ENCODE measurements at regions not wholly inside any gene's neighbourhood (a gene's known extent, or its start where the extent isn't known, plus 50 kb on each side); places are given as distances from the start of the nearest gene placed in this dataset.

- no peak for DNase-seq (ENCODE audit: low read depth in 2 of 3, low spot score in 2 of 3)
Measured at GRCh38 chr12:61848893-61849292, 411.3 kb upstream of the USP15 start.

- DNase-seq (ENCODE audit: low read depth in 2 of 3, low spot score in 2 of 3), result no peak
Measured at GRCh38 chr12:61853945-61854344, 406.3 kb upstream of the USP15 start.

- DNase-seq (ENCODE audit: low read depth in 2 of 3, low spot score in 2 of 3), result no peak
Measured at GRCh38 chr12:61854902-61855301, 405.3 kb upstream of the USP15 start.

GRCh38 chr12:61857968-61858367, 402.2 kb upstream of the USP15 start:
- no peak for DNase-seq (ENCODE audit: low read depth in 2 of 3, low spot score in 2 of 3)

GRCh38 chr12:61860451-61860850, 399.8 kb upstream of the USP15 start:
- no peak for DNase-seq (ENCODE audit: low read depth in 2 of 3, low spot score in 2 of 3)

GRCh38 chr12:61862986-61863385, 397.2 kb upstream of the USP15 start:
- no peak for DNase-seq (ENCODE audit: low read depth in 2 of 3, low spot score in 2 of 3)

- DNase-seq (ENCODE audit: low read depth in 2 of 3, low spot score in 2 of 3), result no peak
Measured at GRCh38 chr12:61863811-61864210, 396.4 kb upstream of the USP15 start.

GRCh38 chr12:61869796-61870195, 390.4 kb upstream of the USP15 start:
- no peak for DNase-seq (ENCODE audit: low read depth in 2 of 3, low spot score in 2 of 3)

GRCh38 chr12:61870658-61871484, 389.3 kb upstream of the USP15 start:
- DNase-seq (ENCODE audit: low read depth in 2 of 3, low spot score in 2 of 3), result no peak

- DNase-seq (ENCODE audit: low read depth in 2 of 3, low spot score in 2 of 3), result no peak
Measured at GRCh38 chr12:61871485-61871810, 388.8 kb upstream of the USP15 start.

GRCh38 chr12:61879229-61879628, 381.0 kb upstream of the USP15 start:
- no peak for DNase-seq (ENCODE audit: low read depth in 2 of 3, low spot score in 2 of 3)

GRCh38 chr12:61880186-61880585, 380.0 kb upstream of the USP15 start:
- no peak for DNase-seq (ENCODE audit: low read depth in 2 of 3, low spot score in 2 of 3)

GRCh38 chr12:61891632-61892031, 368.6 kb upstream of the USP15 start:
- no peak for DNase-seq (ENCODE audit: low read depth in 2 of 3, low spot score in 2 of 3)

- no peak for DNase-seq (ENCODE audit: low read depth in 2 of 3, low spot score in 2 of 3)
Measured at GRCh38 chr12:61894168-61894567, 366.0 kb upstream of the USP15 start.

- no peak for DNase-seq (ENCODE audit: low read depth in 2 of 3, low spot score in 2 of 3)
Measured at GRCh38 chr12:61896436-61896835, 363.8 kb upstream of the USP15 start.

GRCh38 chr12:61902403-61902802, 357.8 kb upstream of the USP15 start:
- DNase-seq (ENCODE audit: low read depth in 2 of 3, low spot score in 2 of 3), result no peak

GRCh38 chr12:61911113-61911512, 349.1 kb upstream of the USP15 start:
- no peak for DNase-seq (ENCODE audit: low read depth in 2 of 3, low spot score in 2 of 3)

- no peak for DNase-seq (ENCODE audit: low read depth in 2 of 3, low spot score in 2 of 3)
Measured at GRCh38 chr12:61915420-61915819, 344.8 kb upstream of the USP15 start.

GRCh38 chr12:61916831-61917230, 343.4 kb upstream of the USP15 start:
- no peak for DNase-seq (ENCODE audit: low read depth in 2 of 3, low spot score in 2 of 3)

- DNase-seq (ENCODE audit: low read depth in 2 of 3, low spot score in 2 of 3), result no peak
Measured at GRCh38 chr12:61919686-61920085, 340.5 kb upstream of the USP15 start.

- DNase-seq (ENCODE audit: low read depth in 2 of 3, low spot score in 2 of 3), result no peak
Measured at GRCh38 chr12:61920230-61920629, 340.0 kb upstream of the USP15 start.

GRCh38 chr12:61923152-61923551, 337.1 kb upstream of the USP15 start:
- DNase-seq (ENCODE audit: low read depth in 2 of 3, low spot score in 2 of 3), result no peak

- DNase-seq (ENCODE audit: low read depth in 2 of 3, low spot score in 2 of 3), result no peak
Measured at GRCh38 chr12:61934564-61934963, 325.6 kb upstream of the USP15 start.

All from activated CD8-positive, alpha-beta memory T cell treated with anti-CD3 and anti-CD28 coated beads for 48 hours (primary cell).